AG04450 (cell line): ENCODE measurements at regions not wholly inside any gene's neighbourhood (a gene's known extent, or its start where the extent isn't known, plus 50 kb on each side); places are given as distances from the start of the nearest gene placed in this dataset.

Source experiments
- CTCF ChIA-PET: fragments of 300-600, 350-600 bp; formaldehyde crosslinking; extraction: SDS; loops from one replicate; lab custom pipeline; 2022; ENCODE audit warnings: antibody characterized with exemption, inconsistent platforms; lab: Charles Lee
- POLR2A ChIA-PET: fragments of 350-600 bp; formaldehyde crosslinking; extraction: SDS; loops from one replicate; lab custom pipeline; 2021; ENCODE audit warnings: antibody characterized with exemption, inconsistent platforms; lab: Yijun Ruan, JAX
- DNase-seq: peaks from one replicate; pipeline ENCODE4 v3.0.0-alpha.2; 2011; ENCODE audit warnings: low read depth, low spot score
- H3K27ac ChIP-seq: one replicate; pipeline ENCODE4 v1.5.1; 2012; ENCODE audit warnings: low read depth, low read length, control low read depth
- H3K27me3 ChIP-seq: one replicate; pipeline ENCODE4 v1.6.0; 2012; ENCODE audit warnings: low read length; ENCODE audit not compliant: control insufficient read depth, insufficient read depth
- H3K4me3 ChIP-seq: 2 replicates; pipeline ENCODE4 v1.5.1; 2011; ENCODE audit warnings: mild to moderate bottlenecking, low read depth, low read length, control low read depth
- H3K9me3 ChIP-seq: 2 replicates; pipeline ENCODE4 v1.5.1; 2012; ENCODE audit warnings: low read length; ENCODE audit not compliant: control insufficient read depth, insufficient read depth
- CTCF ChIP-seq: IDR thresholded peaks from 2 replicates; pipeline ENCODE4 v1.5.1; 2011; ENCODE audit warnings: low read depth, low read length, control low read depth, inconsistent platforms

GRCh38 chr2:206863196-206863595, 76.1 kb upstream of the CPO start:
- Histone ChIP-seq H3K27me3 (no peaks in the 10 kb centered on the region), H3K9me3 (no peaks in the 10 kb centered on the region), H3K4me3 (no peak overlapping the region), H3K27ac (no peak overlapping the region)
- no peak for DNase-seq
- ChIA-PET POLR2A (no interaction called here), CTCF (no interaction called here)
- TF ChIP-seq CTCF, result no peak

GRCh38 chr2:206863716-206864115, 75.6 kb upstream of the CPO start:
- H3K4me3 ChIP-seq, result no peak overlapping the region
- TF ChIP-seq CTCF, result no peak
- H3K27ac ChIP-seq, result no peak overlapping the region
- no peaks in the 10 kb centered on the region for H3K9me3 ChIP-seq
- H3K27me3 ChIP-seq, result no peaks in the 10 kb centered on the region
- CTCF ChIA-PET, result no interaction called here
- POLR2A ChIA-PET, result no interaction called here
- DNase-seq, result no peak

GRCh38 chr2:206867006-206867405, 72.3 kb upstream of the CPO start:
- Histone ChIP-seq H3K27me3 (no peaks in the 10 kb centered on the region), H3K27ac (no peak overlapping the region), H3K9me3 (no peaks in the 10 kb centered on the region), H3K4me3 (no peak overlapping the region)
- no peak for DNase-seq
- CTCF ChIA-PET, result no interaction called here
- no peak for TF ChIP-seq CTCF
- POLR2A ChIA-PET, result no interaction called here

- no peaks in the 10 kb centered on the region for H3K9me3 ChIP-seq
- no peaks in the 10 kb centered on the region for H3K27me3 ChIP-seq
- ChIA-PET POLR2A (no interaction called here), CTCF (no interaction called here)
- TF ChIP-seq CTCF, result no peak
- no peak for DNase-seq
- no peak overlapping the region for H3K4me3 ChIP-seq
- H3K27ac ChIP-seq, result no peak overlapping the region
Measured at GRCh38 chr2:206869824-206870495, 69.4 kb upstream of the CPO start.

GRCh38 chr2:206873423-206873822, 65.9 kb upstream of the CPO start:
- ChIA-PET POLR2A (interaction anchor here (0.6 kb wide), 1 partner anchor 842 kb away, joined by 3 read pairs; no protein-coding TSS in a partner anchor), CTCF (no interaction called here)
- no peak for DNase-seq
- Histone ChIP-seq H3K4me3 (no peak overlapping the region), H3K27me3 (no peaks in the 10 kb centered on the region), H3K27ac (no peak overlapping the region), H3K9me3 (no peaks in the 10 kb centered on the region)
- no peak for TF ChIP-seq CTCF
